HEK293T (cell line): ENCODE measurements at regions not wholly inside any gene's neighbourhood (a gene's known extent, or its start where the extent isn't known, plus 50 kb on each side); places are given as distances from the start of the nearest gene placed in this dataset.

Source experiments
- CTCF ChIA-PET: fragments of 350-600 bp; formaldehyde crosslinking; extraction: SDS; loops from one replicate; lab custom pipeline; 2021; ENCODE audit warnings: antibody characterized with exemption, inconsistent platforms; lab: Yijun Ruan, JAX
- POLR2A ChIA-PET: fragments of 350-600 bp; formaldehyde crosslinking; extraction: SDS; loops from one replicate; lab custom pipeline; 2020; ENCODE audit warnings: antibody characterized with exemption, inconsistent platforms; lab: Yijun Ruan, JAX
- DNase-seq: peaks from one replicate; pipeline ENCODE4 v3.0.0; 2012; ENCODE audit warnings: mixed read lengths; ENCODE audit errors: extremely low spot score
- ARNT ChIP-seq: fragments of 450-650 bp; IDR thresholded peaks from 2 replicates; pipeline ENCODE4 v1.6.1; 2017; ENCODE audit warnings: mild to moderate bottlenecking
- BHLHE40 ChIP-seq: fragments of 450-650 bp; IDR thresholded peaks from 2 replicates; pipeline ENCODE4 v1.6.1; 2016; ENCODE audit warnings: mild to moderate bottlenecking, moderate library complexity, borderline replicate concordance
- CTBP1 ChIP-seq: fragments of 450-650 bp; IDR thresholded peaks from 2 replicates; pipeline ENCODE4 v1.6.1; 2016; ENCODE audit warnings: borderline replicate concordance
- ELF4 ChIP-seq: fragments of 450-650 bp; IDR thresholded peaks from 2 replicates; pipeline ENCODE4 v1.6.1; 2017; ENCODE audit warnings: antibody characterized with exemption
- FOXA1 ChIP-seq: fragments of 450-650 bp; IDR thresholded peaks from 2 replicates; pipeline ENCODE4 v1.6.1; 2016; ENCODE audit warnings: mild to moderate bottlenecking
- FOXK2 ChIP-seq: fragments of 450-650 bp; IDR thresholded peaks from 2 replicates; pipeline ENCODE4 v1.6.1; 2016; ENCODE audit warnings: mild to moderate bottlenecking
- FOXM1 ChIP-seq: fragments of 450-650 bp; IDR thresholded peaks from 2 replicates; pipeline ENCODE4 v1.6.1; 2017; ENCODE audit warnings: mild to moderate bottlenecking, borderline replicate concordance
- HDGF ChIP-seq: fragments of 450-650 bp; IDR thresholded peaks from 2 replicates; pipeline ENCODE4 v1.6.1; 2017; ENCODE audit warnings: antibody characterized with exemption, borderline replicate concordance
- L3MBTL2 ChIP-seq: fragments of 450-650 bp; conservative IDR thresholded peaks from 2 replicates; pipeline ENCODE4 v1.6.1; 2016; ENCODE audit warnings: mild to moderate bottlenecking
- LEF1 ChIP-seq: fragments of 450-650 bp; IDR thresholded peaks from 2 replicates; pipeline ENCODE4 v1.6.1; 2017; ENCODE audit warnings: mild to moderate bottlenecking, borderline replicate concordance
- NFRKB ChIP-seq: fragments of 450-650 bp; IDR thresholded peaks from 2 replicates; pipeline ENCODE4 v1.6.1; 2016; ENCODE audit warnings: mild to moderate bottlenecking, moderate library complexity
- SP1 ChIP-seq: fragments of 450-650 bp; IDR thresholded peaks from 2 replicates; pipeline ENCODE4 v1.6.1; 2017
- SUZ12 ChIP-seq: fragments of 450-650 bp; IDR thresholded peaks from 2 replicates; pipeline ENCODE4 v1.6.1; 2016; ENCODE audit warnings: mild to moderate bottlenecking
- TARDBP ChIP-seq: fragments of 450-650 bp; IDR thresholded peaks from 2 replicates; pipeline ENCODE4 v1.6.1; 2016
- ZNF384 ChIP-seq: fragments of 450-650 bp; IDR thresholded peaks from 2 replicates; pipeline ENCODE4 v1.6.1; 2016
- TF ChIP-seq, protein P1 (sequence below): fragments of 450-650 bp; IDR thresholded peaks from 2 replicates; pipeline ENCODE4 v1.6.1; 2016

DNA sequence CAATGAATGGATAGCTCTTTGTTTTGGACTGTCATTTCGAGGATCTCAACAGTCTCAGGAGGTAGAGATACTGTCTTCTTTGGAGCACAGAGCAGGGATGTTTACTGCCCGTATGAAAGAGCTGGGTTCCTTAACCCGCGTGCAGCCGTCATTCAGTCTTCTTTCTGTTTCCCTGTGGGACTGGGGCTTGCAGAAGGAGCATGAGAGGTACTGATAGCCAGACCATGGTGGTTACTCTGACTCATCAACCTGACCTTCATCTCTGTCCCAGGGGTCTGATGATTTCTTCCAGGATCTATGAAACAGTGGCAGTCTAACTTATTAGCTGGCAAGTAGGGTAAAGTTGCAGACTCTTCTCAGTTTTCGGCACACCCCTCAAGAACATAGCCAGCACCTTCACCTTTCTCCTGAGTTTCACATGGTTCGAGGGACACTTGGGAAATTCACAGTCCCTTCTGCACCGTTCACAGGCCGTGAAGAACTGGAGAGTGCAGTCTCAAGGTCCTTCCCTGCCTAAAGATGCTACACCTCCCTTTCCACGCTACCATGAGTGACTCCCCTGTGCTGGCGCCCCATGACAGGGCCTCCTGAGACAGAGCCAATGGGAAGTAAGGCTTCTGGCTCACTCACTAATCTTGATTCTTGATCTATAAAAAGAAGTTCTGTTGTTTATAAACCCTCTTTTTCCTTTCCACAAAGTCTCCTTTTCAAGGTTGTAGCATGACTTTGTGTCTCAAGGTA, 226.2 kb downstream of the MC4R start:
- POLR2A ChIA-PET, result no interaction called here
- TF ChIP-seq FOXK2 (no peak), SUZ12 (no peak), CTBP1 (no peak), LEF1 (no peak)
- CTCF ChIA-PET, result no interaction called here
- no peak for DNase-seq

DNA sequence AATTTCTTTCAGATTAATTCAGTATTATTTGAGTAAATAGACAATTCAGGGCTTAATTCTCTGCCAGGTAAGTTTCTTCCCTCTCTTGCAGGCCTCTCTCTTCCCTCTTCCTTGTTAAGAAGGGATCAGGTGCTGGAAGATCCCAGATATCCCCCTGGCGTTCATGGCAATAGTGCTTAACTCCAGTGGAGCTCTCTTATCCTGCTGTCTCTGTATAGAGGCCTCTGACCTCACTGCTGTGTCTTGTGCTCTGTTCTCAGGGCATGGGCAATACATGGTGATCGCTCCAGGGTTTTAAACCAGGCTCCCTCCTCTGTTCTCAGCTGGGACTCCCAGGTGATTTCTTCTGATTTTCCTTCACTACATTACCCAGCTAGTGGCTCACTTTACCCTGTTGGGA, 226.8 kb downstream of the MC4R start:
- no peak for DNase-seq
- CTCF ChIA-PET, result no interaction called here
- TF ChIP-seq ZNF384 (no peak), SP1 (no peak), FOXA1 (no peak), BHLHE40 (no peak), L3MBTL2 (no peak), FOXM1 (no peak), FOXK2 (no peak), ELF4 (no peak), ARNT (no peak), CTBP1 (no peak), SUZ12 (no peak), TARDBP (no peak), NFRKB (no peak), HDGF (no peak)
- TF ChIP-seq, protein P1, sequence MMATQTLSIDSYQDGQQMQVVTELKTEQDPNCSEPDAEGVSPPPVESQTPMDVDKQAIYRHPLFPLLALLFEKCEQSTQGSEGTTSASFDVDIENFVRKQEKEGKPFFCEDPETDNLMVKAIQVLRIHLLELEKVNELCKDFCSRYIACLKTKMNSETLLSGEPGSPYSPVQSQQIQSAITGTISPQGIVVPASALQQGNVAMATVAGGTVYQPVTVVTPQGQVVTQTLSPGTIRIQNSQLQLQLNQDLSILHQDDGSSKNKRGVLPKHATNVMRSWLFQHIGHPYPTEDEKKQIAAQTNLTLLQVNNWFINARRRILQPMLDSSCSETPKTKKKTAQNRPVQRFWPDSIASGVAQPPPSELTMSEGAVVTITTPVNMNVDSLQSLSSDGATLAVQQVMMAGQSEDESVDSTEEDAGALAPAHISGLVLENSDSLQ, result no peak
- POLR2A ChIA-PET, result no interaction called here

DNA sequence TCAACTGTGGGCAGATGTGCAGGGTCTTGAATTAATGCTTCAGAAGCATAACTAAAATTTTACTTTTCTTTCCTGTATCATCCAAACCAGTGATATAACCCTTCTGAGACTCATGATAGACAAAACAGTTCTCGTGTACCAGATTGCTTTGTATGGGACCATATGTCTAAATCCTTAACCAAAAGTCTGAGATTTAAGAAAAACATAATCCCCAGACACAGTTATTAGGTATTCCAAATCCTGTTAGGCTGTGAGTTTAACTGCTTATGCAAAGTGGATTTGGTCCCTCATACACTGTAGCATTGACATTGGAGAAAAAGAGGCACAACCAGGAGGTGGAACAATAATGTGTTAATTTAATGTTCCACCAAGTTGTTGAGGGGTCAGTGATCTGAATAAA, 235.0 kb downstream of the PMAIP1 start:
- ChIA-PET CTCF (no interaction called here), POLR2A (no interaction called here)
- no peak for DNase-seq
- TF ChIP-seq L3MBTL2 (no peak), TARDBP (no peak), HDGF (no peak), SP1 (no peak), CTBP1 (no peak), FOXM1 (no peak), NFRKB (no peak), FOXA1 (no peak), ARNT (no peak), FOXK2 (no peak), BHLHE40 (no peak), ELF4 (no peak)
- TF ChIP-seq, protein P1, result no peak

DNA sequence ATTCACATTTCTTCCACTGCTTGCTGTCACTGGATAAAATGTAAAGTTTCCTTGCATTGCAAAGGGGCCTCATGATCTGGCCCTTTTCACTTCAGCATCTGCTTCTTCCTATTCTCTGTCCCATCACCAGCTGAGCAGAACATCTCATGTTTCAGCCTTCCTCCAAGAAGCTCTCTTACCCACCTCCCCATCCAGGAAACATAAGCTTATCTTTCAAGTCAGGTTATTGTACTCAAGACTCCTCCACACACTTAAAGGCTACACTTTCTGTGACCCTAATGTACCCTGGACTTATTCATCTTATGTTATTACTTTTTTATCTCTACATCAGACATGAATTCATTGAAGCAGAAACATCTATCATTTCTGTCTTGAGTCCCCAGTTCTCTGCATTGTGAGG, 230.5 kb downstream of the PMAIP1 start:
- ChIA-PET CTCF (no interaction called here), POLR2A (no interaction called here)
- DNase-seq, result no peak
- TF ChIP-seq ZNF384 (no peak), CTBP1 (no peak), HDGF (no peak), L3MBTL2 (no peak), LEF1 (no peak), FOXA1 (no peak), SP1 (no peak), FOXK2 (no peak), NFRKB (no peak), ARNT (no peak), BHLHE40 (no peak), FOXM1 (no peak), TARDBP (no peak), SUZ12 (no peak)
- TF ChIP-seq, protein P1, result no peak

DNA sequence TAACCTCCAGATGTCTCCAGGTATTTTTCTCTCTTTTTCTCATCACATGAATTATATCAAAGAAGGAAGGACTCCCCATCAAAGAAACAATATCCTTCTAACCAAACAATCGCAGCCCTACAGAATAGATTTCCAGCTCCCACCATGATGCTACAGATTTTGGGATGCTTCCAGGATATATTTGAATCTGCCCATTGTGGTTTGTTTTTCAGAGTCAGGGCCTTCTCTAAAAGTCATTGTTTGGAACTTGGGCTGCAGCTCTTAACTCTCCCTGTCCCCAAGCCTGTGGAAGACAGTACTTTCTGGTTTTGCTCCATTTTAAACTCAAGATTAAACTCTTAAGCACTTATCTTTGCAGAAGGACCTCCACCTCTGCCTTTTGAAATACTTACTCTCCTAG, 223.2 kb downstream of the PMAIP1 start:
- TF ChIP-seq NFRKB, result no peak
- TF ChIP-seq HDGF, result no peak
- TF ChIP-seq ARNT, result no peak
- no peak for TF ChIP-seq CTBP1
- TF ChIP-seq TARDBP, result no peak
- TF ChIP-seq ZNF384, result no peak
- no peak for TF ChIP-seq L3MBTL2
- TF ChIP-seq, protein P1, result no peak
- TF ChIP-seq FOXM1, result no peak
- no peak for TF ChIP-seq BHLHE40
- no peak for TF ChIP-seq FOXA1
- TF ChIP-seq FOXK2, result no peak
- TF ChIP-seq SUZ12, result no peak
- DNase-seq, result no peak
- ChIA-PET POLR2A (no interaction called here), CTCF (no interaction called here)
